DND-41 (cell line): ENCODE measurements at regions not wholly inside any gene's neighbourhood (a gene's known extent, or its start where the extent isn't known, plus 50 kb on each side); places are given as distances from the start of the nearest gene placed in this dataset.

Experiments
- ATAC-seq: fragments of 200-7000 bp; cut with Tn5 transposase; 3 replicates; pipeline ENCODE4 v1.9.1; 2021; ENCODE audit warnings: low read depth; ENCODE audit not compliant: insufficient read depth
- DNase-seq: peaks from one replicate; pipeline ENCODE4 v3.0.0-alpha.2; 2020
- H2AFZ ChIP-seq: 2 replicates; pipeline ENCODE4 v1.6.0; 2012; ENCODE audit warnings: low read depth, low read length
- H3K27ac ChIP-seq: 2 replicates; pipeline ENCODE4 v1.5.1; 2012; ENCODE audit warnings: low read length, inconsistent platforms
- H3K27me3 ChIP-seq: fragments of 200-600 bp; sonication (generic); 2 replicates; pipeline ENCODE4 v1.6.0; 2012; ENCODE audit warnings: low read length, mild to moderate bottlenecking, inconsistent platforms; ENCODE audit not compliant: insufficient read depth, poor library complexity
- H3K36me3 ChIP-seq: 2 replicates; pipeline ENCODE4 v1.5.1; 2012; ENCODE audit warnings: low read length, inconsistent platforms; ENCODE audit not compliant: insufficient read depth
- H3K4me1 ChIP-seq: 2 replicates; pipeline ENCODE4 v1.5.1; 2012; ENCODE audit warnings: mild to moderate bottlenecking, low read length; ENCODE audit not compliant: insufficient read depth
- H3K4me2 ChIP-seq: 2 replicates; pipeline ENCODE4 v1.6.0; 2012; ENCODE audit warnings: mild to moderate bottlenecking, moderate library complexity, low read length, inconsistent platforms; ENCODE audit not compliant: insufficient read depth
- H3K4me3 ChIP-seq, 2 experiments: fragments of 200-600 bp in 1 of 2; shearing (Covaris generic) in 1 of 2; 2 replicates each; pipeline ENCODE4 v1.5.1; 2012 to 2016; ENCODE audit warnings: inconsistent platforms in 2 of 2, low read length in 2 of 2, mild to moderate bottlenecking in 2 of 2, low read depth in 1 of 2, moderate library complexity in 1 of 2
- H3K79me2 ChIP-seq: 2 replicates; pipeline ENCODE4 v1.6.0; 2012; ENCODE audit warnings: low read length, inconsistent platforms; ENCODE audit not compliant: insufficient read depth
- H3K9ac ChIP-seq: 2 replicates; pipeline ENCODE4 v1.6.0; 2012; ENCODE audit warnings: low read depth, mild to moderate bottlenecking, inconsistent platforms, low read length, moderate library complexity
- H3K9me3 ChIP-seq: 2 replicates; pipeline ENCODE4 v1.5.1; 2012; ENCODE audit warnings: low read length, moderate library complexity, mild to moderate bottlenecking, inconsistent platforms; ENCODE audit not compliant: insufficient read depth, severe bottlenecking
- H4K20me1 ChIP-seq: 2 replicates; pipeline ENCODE4 v1.6.0; 2012; ENCODE audit warnings: low read length; ENCODE audit not compliant: insufficient read depth
- CTCF ChIP-seq: IDR thresholded peaks from 2 replicates; pipeline ENCODE4 v1.5.1; 2012; ENCODE audit warnings: borderline replicate concordance, low read length, moderate library complexity, mild to moderate bottlenecking; ENCODE audit not compliant: poor library complexity, severe bottlenecking; ENCODE audit errors: extremely low read depth
- EZH2 ChIP-seq: IDR thresholded peaks from 3 replicates; pipeline ENCODE4 v1.6.1; 2012; ENCODE audit warnings: borderline replicate concordance, low read depth, mild to moderate bottlenecking, moderate library complexity, low read length, inconsistent platforms; ENCODE audit not compliant: severe bottlenecking

GRCh38 chr18:39751921-39752320, 2186.3 kb upstream of the CELF4 start:
- ATAC-seq (no peak), DNase-seq (no peak)
- Histone ChIP-seq H3K4me2 (no peak overlapping the region), H3K27ac (no peak overlapping the region), H3K36me3 (no peaks in the 10 kb centered on the region), H4K20me1 (no peaks in the 10 kb centered on the region), H3K4me1 (no peaks in the 10 kb centered on the region), H3K27me3 (no peaks in the 10 kb centered on the region), H2AFZ (no peak overlapping the region), H3K79me2 (no peaks in the 10 kb centered on the region), H3K9ac (no peak overlapping the region), H3K9me3 (peaks cover 3% of the 10 kb centered on the region), H3K4me3 (no peak overlapping the region)
- TF ChIP-seq CTCF, result no peak

GRCh38 chr18:39751161-39751560, 2185.6 kb upstream of the CELF4 start:
- no peaks in the 10 kb centered on the region for H3K27me3 ChIP-seq
- no peak for DNase-seq
- TF ChIP-seq EZH2, result no peak
- TF ChIP-seq CTCF, result no peak
- no peak overlapping the region for H3K4me2 ChIP-seq
- H3K9ac ChIP-seq, result no peak overlapping the region
- H2AFZ ChIP-seq, result no peak overlapping the region
- H3K36me3 ChIP-seq, result no peaks in the 10 kb centered on the region
- H3K27ac ChIP-seq, result no peak overlapping the region
- ATAC-seq, result no peak
- no peak overlapping the region for H3K4me3 ChIP-seq
- H3K9me3 ChIP-seq, result peaks cover 3% of the 10 kb centered on the region
- H4K20me1 ChIP-seq, result no peaks in the 10 kb centered on the region
- no peaks in the 10 kb centered on the region for H3K4me1 ChIP-seq
- no peaks in the 10 kb centered on the region for H3K79me2 ChIP-seq

GRCh38 chr18:39749154-39749553, 2183.6 kb upstream of the CELF4 start:
- ATAC-seq, result no peak
- no peak overlapping the region for H3K9ac ChIP-seq
- DNase-seq, result no peak

More at GRCh38 chr18:39749154-39749553, 2183.6 kb upstream of the CELF4 start:
- Histone ChIP-seq H3K9me3 (peaks cover 3% of the 10 kb centered on the region), H3K79me2 (no peaks in the 10 kb centered on the region), H3K4me2 (no peak overlapping the region), H3K4me1 (no peaks in the 10 kb centered on the region), H2AFZ (no peak overlapping the region), H3K36me3 (no peaks in the 10 kb centered on the region), H4K20me1 (no peaks in the 10 kb centered on the region), H3K27ac (no peak overlapping the region), H3K27me3 (no peaks in the 10 kb centered on the region), H3K4me3 (no peak overlapping the region)
- no peak for TF ChIP-seq EZH2
- TF ChIP-seq CTCF, result no peak
